ENCODE measurements at regions not wholly inside any gene's neighbourhood (a gene's known extent, or its start where the extent isn't known, plus 50 kb on each side); places are given as distances from the start of the nearest gene placed in this dataset.
A peak's percentile ranks its signal among the peaks of the same experiment; 100 is the strongest.

DNA sequence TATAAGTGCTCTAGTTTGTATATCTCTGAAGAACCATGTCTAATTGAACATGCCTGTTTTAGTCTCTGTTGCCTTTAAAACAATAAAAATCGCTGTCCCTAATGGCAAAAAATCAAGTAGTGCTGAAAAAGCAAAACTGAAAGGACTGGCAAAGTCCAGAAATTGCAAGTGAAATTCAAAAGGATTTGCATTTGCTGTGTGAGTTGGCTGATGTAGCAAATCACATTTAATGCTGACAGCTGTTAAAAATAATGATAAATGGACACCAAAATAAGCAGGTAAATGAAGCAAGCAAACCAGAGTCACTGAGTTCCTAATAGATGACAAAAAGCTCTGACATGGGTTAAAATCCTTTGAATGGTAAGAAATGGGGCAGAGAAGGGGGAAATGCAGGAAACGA lies 874.1 kb downstream of the GRM8 start:
- DNase-seq, result no peak

DNA sequence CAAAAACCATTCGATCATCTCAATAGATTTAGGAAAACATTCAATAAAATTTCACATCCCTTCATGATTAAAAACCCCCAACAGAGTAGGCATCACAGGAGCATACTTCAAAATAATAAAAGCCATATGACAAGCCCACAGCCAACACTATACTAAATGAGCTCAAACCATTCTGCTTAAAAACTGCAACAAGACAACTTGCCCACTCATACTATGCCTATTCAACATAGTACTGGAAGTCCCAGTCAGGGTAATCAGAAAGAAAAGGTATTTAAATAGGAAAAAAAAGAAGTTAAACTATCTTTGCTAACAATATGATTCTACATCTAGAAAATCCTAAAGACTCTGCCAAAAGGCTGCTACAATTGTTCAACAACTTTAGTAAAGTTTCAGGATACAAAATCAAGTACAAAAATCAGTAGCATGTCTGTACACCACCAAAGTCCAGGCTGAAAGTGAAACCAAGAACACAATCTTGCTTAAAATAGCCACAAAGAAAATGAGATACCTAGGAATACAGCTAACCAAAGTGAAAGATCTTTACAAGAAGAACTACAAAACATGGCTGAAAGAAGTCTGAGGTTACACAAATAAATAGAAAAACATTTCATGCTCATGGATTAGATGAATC lies 882.6 kb downstream of the GRM8 start:
- no peak for DNase-seq

DNA sequence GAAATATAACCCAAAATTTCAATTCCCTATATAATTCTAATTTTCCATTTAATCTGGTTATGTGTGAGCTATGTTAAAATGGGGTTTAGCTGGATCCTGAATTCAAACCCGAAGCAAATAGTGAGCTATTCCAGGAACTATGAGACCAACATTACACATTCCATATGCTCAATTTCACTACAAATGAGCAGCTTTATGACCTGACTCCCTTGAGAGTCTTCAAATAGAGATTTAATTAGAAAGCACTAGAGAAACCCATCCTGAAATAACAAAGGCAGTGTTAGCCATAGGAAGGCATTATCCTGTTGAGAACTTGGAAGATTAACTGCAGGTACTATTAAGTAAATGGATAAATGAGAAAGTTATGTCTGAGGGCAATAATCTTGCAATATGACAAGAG lies 890.0 kb downstream of the GRM8 start:
- no peak for DNase-seq

DNA sequence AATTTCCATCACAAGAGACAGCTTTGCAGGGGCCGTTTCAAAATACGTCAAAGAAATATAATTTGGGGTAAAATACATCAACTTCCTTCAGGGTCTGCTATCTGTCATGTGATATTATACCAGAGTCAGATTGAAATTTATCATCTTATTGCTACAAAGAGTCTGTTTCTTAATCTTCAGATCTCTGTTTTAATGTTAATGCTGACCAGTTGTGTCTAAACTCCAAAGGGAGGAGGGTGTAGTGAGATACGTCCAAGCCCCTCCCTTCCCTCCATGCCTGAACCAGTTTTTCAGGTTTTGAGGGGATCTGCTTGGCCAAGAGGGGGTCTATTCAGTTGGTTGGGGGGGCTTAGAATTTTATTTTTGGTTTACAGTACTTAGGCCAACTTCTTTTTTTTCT lies 891.6 kb downstream of the GRM8 start:
- no peak for DNase-seq

DNA sequence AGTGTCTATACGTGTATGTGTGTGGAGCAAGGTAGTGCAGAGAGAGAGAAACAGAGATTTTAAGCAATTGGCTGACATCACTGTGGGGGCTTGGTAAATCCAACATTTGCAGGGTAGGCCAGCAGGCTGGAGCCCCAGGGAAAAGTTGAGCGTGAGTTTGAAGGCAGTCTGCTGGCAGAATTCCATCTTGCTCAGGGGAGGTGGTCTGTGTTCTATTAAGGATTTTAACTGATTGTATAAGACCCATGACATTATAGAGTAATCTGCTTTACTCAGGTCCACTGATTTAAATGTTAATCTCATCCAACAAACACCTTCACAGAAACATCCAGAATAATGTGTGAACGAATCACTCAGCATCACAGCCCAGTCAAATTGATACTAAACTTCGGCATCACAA lies 912.9 kb downstream of the GRM8 start:
- DNase-seq, result no peak

DNA sequence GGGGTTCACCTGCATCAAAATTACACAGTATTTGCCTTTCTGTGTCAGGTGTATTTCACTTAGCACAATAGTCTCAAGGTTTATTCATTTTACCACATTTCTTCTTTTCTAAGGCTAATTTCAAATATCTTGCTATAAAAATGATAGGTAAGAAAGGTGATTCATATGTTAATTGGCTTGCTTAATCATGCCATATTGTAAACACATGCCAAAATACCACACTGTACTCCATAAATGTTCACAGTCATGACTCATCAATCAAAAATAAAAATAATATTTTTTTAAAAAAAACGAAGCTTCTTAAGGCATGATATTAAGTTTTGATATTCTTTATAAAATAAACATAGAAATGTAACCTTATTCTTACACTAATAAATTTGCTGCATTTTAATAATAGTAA lies 947.1 kb downstream of the GRM8 start:
- DNase-seq, result no peak

DNA sequence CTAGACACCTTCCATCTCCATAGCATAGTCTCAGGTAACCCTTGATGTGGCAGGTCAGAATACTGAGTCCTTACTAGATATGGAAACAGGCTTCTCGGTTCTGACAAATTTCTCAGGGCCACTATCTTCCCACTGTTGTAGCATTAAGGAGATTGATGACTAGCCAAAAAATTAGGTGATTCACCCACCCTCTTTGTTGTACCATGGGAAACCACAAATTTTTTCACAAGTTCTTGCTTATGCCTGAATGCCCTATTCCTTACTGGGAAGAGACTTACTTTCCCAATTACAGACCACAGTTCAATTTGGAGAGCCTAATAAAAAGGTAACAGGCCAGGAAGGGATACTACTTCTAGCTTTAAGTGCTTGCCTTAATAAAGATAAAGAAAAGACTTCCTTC lies 948.8 kb downstream of the GRM8 start:
- DNase-seq, result no peak

DNA sequence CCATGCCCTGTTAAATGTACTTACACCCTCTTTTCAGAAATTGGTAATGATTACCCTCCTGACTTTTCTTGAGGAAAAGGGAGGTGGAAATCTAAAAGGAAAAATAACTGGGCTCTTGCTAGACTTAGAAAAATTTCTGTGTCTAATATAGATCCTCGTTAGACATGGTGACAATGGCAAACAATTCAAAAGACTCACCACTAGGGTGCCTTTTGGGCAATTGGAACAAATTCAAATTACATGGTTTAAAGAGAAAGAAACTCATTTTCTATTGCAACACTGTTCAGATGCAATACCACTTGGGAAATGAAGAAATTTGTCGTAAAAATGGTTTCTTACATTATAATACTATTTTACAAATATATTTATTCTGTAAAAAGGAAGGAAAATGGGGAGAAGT lies 950.1 kb downstream of the GRM8 start:
- DNase-seq, result no peak

DNA sequence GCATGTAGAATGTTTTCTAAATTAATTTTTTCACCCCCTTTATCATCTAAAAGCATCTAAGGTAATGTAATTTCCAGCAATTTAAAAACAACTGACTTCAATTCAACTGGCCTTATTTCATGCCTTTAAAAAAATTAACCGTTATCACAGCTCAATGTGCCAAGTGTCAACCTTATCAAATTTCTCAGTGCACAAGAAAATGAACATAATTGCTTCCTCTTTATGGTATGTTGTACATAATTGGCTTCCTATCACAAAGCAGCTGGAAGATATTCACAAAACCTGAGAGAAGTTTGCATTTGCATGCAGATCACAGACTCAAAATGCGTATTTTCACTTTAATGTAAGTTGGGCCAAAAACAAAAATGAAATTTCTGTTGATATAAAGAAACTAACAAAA lies 966.4 kb downstream of the GRM8 start:
- DNase-seq, result no peak

DNA sequence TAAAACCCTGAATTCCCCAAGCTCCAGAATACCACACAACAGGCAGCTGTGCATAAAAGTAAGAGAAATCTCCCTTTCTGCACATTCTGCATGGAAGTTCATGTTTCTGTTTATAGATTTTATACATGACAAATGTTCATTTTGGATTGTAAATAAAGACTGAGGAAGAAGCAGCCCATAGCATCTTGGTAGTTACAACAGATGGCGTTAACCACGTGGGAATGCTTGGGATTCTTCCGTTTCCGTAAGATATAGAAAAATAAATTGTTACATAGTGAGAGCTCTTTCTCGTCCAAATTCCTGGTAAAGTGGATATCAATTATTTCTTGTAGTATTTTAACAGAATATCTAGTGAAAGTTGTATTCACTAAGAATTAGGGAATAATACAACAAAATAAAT lies 1016.5 kb downstream of the GRM8 start:
- DNase-seq, result peak in 1 of 56 donors; percentile 1

DNA sequence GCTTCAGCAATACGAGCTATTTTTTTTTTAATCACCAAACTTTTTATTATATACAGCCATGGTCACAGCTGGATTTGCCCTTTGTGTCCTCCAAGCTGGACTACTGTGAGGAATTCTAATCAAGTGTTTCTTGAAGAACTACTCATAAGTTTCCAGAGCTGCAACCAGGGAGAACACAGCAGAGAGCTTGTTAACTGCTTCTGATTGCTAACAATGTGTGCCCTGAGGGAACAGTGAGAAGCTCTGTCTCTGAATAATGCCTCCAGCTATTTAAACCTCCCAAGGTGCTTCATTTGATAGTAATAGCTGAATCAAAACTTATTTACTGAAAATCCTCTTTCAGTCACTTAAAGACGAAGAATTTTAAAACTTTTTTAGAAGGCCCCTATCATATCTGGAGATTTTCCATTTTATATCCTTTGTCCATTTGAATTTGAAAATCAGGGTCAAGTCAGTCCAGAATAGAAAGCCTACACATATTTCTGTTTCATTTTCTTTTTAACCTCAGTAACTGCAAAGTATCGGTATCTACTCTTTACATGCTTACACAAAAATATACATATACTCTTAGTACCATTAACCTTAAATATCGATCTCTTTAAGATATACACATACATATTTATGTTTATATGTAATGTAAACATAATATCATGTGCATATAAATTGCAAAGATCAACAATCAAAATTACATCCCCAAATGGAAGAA lies 1024.2 kb downstream of the GRM8 start:
- no peak for DNase-seq

DNA sequence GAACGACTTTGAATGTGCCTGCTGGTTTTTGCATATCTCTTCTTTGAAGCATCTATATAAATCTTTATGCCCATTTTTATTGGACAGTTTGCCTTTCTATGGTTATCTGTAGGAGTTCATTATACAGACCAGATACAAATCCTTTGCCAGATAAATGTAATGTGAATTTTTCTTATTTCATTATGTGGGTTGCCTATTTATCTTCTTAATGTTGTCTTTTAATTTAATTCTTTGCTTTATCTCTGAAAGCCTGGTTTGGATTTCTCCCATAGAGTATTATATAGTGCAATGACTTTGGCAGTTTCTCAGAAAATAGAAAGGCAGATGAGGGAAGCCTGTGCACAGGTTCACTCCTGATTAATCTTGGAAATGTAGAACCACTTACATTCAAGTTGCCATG lies 1025.1 kb downstream of the GRM8 start:
- no peak for DNase-seq

DNA sequence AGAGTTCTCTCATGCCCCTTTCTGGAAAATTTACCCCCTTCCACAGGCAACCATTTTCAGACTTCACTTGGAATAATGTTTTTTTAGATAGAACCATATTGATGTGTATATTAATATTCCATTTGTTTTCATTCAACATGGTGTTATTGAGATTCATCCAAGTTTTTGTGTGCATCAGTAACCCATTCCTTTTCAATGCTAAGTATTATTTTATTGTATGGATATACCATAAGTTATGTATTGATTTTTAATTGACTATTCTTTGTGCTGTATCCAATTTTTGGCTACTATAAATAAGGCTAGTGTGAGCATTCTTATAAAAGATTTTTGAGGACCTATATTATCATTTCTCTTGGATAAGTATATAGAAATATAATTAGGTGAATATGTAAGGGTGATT lies 1025.7 kb downstream of the GRM8 start:
- no peak for DNase-seq

DNA sequence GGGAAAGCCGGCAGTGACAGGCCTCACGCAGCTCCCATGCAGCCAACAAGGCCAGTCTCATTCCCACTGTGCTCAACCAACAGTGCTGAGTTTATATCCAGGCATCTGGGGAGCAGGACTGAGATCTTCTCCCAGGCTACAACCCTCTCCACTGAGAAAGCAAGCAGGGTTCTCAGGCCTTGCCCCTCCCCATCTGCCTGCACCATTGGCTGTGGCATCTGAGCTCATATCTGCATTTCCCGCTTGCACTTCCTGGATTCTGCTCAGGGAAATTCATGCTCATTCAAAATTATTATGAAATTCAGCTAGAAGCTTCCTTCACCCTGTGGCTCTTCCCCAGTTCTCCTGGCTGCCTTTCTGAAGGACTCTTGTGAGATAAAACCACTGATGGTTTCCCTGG lies 1029.0 kb downstream of the GRM8 start:
- no peak for DNase-seq

DNA sequence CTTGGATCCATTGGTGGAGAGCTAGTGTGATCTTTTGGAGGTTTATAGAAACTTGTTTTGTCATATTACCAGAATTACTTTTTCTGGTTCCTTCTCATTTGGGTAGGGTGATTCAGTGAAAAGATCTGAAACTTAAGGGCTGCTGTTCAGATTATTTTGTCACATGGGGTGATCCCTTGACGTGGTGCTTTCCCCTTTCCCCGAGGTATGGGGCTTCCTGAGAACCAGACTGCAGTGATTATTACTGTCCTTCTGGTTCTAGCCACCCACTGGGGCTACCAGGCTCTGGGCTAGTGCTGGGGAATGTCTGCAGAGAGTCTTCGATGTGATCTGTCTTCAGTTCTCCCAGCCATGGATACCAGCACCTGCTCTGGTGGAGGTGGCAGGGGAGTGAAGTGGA lies 1030.0 kb downstream of the GRM8 start:
- no peak for DNase-seq

DNA sequence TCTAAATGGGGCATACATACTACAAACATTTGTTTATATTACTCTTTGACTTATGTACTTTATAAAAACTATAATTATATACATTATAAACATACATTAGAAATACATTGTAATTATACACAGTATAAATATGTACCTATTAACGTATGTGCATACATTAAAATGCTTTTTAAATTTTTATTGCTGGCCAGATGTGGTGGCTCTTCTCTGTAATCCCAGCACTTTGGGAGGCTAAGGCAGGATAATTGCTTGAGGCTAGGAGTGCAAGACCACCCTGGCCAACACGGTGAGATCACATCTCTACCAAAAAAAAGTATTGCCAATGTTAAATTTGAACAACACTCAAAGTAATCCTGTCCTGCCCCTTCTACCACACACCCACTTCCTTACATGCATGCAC lies 1037.0 kb downstream of the GRM8 start:
- no peak for DNase-seq

DNA sequence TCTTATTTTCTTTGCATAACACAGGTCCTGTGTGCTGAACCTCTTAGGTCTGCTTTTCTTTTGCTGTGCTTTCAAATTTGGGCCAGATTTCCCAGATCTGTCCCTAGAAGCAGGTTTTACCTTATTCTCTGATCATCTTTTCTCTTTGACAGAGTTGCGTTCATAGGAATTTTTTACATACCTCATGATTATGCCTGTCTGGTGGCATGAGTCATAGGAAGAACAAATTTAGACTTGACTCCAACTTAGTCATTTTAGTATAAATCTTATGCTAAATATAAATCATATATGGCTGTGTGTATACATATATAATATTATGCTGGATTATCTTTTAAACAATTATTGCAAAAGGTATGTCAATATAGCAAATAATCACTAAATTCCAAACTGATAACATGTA lies 1038.9 kb downstream of the GRM8 start:
- DNase-seq, result no peak

DNA sequence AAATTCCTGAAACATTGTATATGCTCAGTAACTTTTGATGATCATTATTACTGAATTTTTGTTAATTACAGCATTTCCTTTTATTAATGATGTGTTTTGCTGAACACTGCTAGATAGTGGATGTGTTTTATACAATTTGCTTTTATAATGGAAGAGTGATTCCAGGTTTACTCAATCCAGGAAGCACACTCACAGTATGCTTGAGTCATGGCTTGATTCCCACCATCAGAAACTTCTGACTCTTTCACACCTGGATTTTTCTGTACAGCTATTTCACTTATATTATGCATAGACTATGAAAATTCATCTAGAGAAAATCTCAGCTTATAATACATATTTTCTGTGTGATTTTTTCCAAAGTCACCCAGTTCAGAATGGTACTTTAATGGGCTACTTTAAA lies 1040.9 kb downstream of the GRM8 start:
- no peak for DNase-seq

DNA sequence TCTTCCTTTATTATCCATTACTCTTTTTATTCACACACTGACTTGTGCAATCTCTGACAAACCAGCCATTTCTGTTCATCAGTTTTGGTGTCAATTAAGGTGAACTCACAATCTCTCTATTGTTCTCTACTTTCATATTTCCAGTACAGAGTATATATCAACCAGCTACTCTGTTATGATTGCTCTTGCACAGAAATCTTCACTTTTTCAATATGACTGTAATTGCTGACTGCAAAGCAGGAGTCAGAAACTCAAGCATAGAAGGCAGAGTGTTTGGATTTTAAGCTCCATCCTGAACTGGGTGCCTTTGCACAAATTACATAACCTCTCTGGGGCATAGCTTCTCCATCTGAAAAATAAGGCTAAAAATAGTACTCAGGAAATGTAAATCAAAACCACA lies 1042.0 kb downstream of the GRM8 start:
- no peak for DNase-seq

DNA sequence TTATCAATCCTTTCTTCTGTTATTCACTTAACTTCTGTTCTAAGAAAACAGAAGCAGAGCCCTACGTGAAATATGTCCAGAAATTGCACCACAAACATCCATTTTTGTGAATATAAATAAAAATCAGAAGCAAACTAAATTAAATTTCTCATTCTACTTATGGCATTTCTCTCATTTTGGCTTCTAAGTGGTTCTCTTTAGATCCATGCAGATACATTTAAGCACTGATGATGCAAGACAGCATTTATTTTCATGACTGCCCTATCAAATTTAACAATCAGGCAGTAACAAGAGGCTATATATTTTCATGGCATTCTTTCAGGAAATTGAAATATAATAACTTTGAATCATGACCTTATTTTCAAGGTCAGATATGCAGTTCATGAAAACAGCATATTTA lies 1049.6 kb downstream of the GRM8 start:
- DNase-seq, result no peak

DNA sequence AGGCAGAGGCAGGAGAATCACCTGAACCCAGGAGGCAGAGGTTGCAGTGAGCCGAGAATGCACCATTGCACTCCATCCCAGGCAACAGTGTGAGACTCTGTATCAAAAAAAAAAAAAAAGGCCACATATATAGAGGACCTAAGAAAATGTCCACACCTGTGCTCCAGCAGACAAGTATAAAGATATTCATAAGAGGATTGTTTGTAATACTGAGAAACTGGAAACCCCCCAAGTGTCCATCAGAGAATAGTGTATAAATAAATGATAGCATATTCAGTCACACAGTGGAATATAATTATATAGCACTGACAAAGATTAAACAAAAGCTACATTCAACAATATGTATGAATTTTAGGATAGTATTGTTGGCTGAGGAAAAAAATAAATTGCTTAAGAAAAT lies 1050.6 kb downstream of the GRM8 start:
- DNase-seq, result no peak

DNA sequence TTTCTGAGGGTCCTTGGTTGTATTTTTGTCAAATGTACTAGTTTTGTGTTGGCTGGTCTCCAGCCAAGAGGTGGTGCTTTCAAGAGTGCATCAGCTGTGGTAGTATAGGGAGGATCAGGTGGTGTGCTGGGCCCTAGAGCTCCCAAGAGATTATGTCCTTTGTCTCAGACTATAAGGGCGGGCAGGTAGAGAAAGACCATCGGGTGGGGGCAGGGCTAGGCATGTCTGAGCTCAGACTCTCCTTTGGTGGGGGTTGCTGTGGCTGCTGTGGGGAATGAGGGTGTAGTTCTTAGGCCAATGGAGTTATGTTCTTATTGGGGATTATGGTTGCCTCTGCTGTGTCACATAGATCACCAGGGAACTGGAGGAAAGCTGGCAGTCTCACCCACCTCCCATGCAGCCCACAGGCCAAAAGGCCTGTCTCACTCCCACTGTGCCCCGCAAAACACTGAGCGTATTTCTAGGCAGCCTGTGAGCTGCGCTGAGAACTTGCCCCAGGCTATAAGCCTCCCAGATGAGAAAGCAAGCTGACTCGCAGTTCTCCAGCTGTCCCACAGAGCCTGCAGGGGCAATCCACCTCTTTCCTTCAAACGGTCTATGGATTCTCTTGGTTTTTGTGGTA lies 1066.7 kb downstream of the GRM8 start:
- DNase-seq, result no peak

DNA sequence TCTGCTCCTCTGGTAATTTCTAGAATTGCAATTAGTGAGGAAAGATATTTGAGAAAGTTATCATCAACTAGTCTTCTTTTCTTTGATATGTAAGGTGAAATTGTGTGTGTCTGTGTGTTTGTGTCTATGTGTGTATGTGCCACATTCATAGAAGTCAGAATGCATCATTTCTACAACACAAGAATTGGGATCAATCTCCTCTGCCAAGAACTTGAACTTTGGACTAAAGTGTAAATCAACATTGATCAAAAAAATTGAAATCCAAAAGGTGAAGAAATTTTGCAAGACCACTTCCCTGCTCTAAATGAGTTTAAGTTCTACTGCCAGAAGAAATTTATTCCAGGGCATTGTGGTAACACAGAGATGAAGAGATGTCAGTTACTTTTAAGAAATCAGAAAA lies 1072.8 kb downstream of the GRM8 start:
- DNase-seq, result no peak

Data from amygdala (tissue), 56 donors.